HEK293T (cell line): ENCODE measurements at regions not wholly inside any gene's neighbourhood (a gene's known extent, or its start where the extent isn't known, plus 50 kb on each side); places are given as distances from the start of the nearest gene placed in this dataset.
"Not testable (repeated sequence)": the region's sequence is repeated elsewhere in the genome, so short reads cannot be mapped to it uniquely, and the experiment has no call there.

Experiments used
- ELF4 ChIP-seq: fragments of 450-650 bp; IDR thresholded peaks from 2 replicates; pipeline ENCODE4 v1.6.1; 2017; ENCODE audit warnings: antibody characterized with exemption
- FOXM1 ChIP-seq: fragments of 450-650 bp; IDR thresholded peaks from 2 replicates; pipeline ENCODE4 v1.6.1; 2017; ENCODE audit warnings: mild to moderate bottlenecking, borderline replicate concordance
- SP1 ChIP-seq: fragments of 450-650 bp; IDR thresholded peaks from 2 replicates; pipeline ENCODE4 v1.6.1; 2017

- TF ChIP-seq ELF4, FOXM1, SP1: not testable (repeated sequence)
Observed at GRCh38 chr3:75960031-75960430, 174.7 kb upstream of the ZNF717 start.
